Dedifferentiated amniotic fluid mesenchymal stem cell (primary cell): ENCODE measurements at regions not wholly inside any gene's neighbourhood (a gene's known extent, or its start where the extent isn't known, plus 50 kb on each side); places are given as distances from the start of the nearest gene placed in this dataset.

Experiments used
- DNase-seq: peaks from one replicate; pipeline ENCODE4 v3.0.0-alpha.2; 2016; ENCODE audit errors: extremely low spot score

DNA sequence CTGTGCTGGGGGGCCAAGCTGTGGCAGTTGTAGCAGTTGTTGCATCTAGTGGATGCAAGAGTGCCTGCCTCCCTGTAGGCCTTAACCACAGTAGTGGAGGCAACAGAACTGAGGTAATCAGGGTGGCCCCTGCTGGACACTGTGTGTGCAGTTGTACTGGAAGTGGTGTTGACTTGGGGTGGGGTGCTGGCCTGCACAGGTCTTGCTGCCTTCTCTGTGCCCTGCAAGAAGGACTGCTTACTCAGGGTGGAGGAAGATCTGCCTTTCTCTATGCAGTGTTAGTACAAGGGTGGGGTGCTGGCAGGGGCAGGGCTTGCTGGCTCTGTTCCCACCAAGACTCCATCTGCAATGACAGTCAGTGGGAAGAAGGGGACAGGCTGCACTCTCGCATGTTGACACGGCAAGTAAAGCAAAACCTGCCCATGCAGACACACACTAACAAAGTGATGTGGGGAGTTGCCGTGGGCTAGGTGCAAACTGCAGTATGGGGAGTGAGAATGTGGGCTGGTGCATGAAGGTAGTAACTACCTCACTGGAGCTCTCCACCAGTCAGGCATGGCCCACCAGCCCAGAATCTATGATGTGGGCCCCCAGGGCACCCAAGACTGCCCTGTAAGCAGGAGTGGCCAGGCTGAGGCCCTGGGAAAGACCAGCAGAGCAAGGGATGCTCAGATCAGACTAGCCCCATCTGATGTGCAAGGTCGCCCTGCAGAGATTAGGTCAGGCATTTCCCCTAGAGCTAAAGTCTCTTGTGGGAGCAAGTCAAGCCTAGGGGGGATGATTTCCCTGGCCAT, 594.9 kb downstream of the TECRL start:
- DNase-seq = no peak

GRCh38 chr4:63799166-63799565, 610.1 kb downstream of the TECRL start:
- no peak for DNase-seq

GRCh38 chr4:63795301-63795700, 613.9 kb downstream of the TECRL start:
- no peak for DNase-seq

DNA sequence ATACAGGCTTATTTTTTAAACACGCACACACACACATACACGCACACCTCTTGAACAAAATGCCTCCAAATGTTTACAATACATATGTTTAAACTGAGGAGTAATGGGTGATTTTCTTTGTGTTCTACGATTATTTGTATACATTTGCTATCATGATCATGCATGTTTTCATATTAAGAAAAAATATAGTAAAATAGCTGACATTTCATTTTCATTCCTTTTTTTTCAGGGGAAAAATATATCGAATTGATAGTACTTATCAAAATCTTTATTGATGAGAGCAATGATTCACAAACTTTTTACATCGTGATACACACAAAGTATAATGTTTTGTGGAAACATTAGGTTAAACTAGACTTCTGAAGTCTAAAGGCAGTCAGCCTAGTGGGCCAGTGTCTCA, 618.9 kb downstream of the TECRL start:
- DNase-seq = no peak

DNA sequence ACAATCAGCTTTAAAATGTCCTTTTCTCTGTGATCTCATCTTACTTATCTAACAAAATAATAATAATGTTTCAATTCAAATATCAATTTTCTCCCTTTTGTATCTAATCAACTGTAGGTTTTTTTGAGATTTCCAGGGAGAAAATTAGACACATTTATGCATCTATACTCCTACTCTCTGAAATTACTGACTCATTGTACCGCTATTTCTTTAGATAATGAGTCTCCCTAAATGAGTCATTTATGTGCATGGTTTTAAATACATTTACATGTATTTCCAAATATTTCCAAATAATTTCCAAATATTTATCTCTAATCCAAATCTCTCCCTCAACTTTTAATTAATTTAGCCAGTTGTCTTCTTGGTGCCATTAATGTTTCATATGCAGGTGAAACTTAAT, 621.0 kb downstream of the TECRL start:
- DNase-seq = no peak

- DNase-seq = no peak
Observed at GRCh38 chr4:63787326-63787725, 621.9 kb downstream of the TECRL start.

- no peak for DNase-seq
Observed at GRCh38 chr4:63786171-63786570, 623.1 kb downstream of the TECRL start.

- no peak for DNase-seq
Observed at GRCh38 chr4:63784822-63785221, 624.4 kb downstream of the TECRL start.

- DNase-seq = no peak
Observed at GRCh38 chr4:63777601-63778000, 631.6 kb downstream of the TECRL start.

- no peak for DNase-seq
Observed at GRCh38 chr4:63764400-63764799, 644.9 kb downstream of the TECRL start.

GRCh38 chr4:63757929-63758328, 651.3 kb downstream of the TECRL start:
- DNase-seq = no peak

DNA sequence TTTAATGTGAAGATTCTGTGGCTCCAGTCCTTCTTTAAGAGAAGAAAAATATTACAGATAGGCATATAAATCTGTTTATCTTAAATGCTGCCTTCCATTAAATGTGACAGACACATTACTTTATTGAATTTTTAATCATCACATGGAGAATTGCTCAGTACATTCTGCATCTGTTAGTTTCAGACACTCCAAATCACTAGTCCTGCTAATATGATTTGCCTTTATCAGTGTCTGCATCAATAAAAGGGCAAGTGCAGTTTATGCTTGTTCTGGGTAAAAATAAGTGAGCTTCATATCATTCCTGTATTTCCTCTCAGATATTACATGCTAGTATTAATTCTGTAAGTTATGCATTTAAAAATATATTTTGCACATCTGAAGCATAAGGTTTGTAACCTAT, 666.4 kb downstream of the TECRL start:
- no peak for DNase-seq

- no peak for DNase-seq
Observed at GRCh38 chr4:63729519-63729918, 679.7 kb downstream of the TECRL start.

GRCh38 chr4:63728480-63729177, 680.6 kb downstream of the TECRL start:
- no peak for DNase-seq

DNA sequence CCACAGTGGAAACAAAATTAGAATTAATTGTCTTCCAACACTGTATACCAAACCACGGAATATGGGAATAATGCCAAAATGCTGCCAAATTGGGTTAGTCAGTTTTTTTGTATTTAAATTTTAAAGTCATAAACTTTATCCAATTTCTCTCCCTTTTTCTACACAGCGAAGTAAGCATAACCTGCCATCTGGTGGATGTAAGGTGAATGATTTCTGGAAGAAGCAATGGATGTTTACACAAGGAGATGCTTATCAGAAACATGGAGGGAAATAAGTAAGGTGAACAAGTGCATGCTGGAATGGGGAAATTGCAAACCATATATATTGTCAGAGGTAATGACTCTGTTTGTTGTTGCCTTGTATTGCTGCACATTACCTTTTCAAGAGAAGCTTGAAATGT, 691.9 kb downstream of the TECRL start:
- no peak for DNase-seq

GRCh38 chr4:63708661-63709060, 700.6 kb downstream of the TECRL start:
- DNase-seq = no peak

- no peak for DNase-seq
Observed at GRCh38 chr4:63700569-63700968, 708.7 kb downstream of the TECRL start.

DNA sequence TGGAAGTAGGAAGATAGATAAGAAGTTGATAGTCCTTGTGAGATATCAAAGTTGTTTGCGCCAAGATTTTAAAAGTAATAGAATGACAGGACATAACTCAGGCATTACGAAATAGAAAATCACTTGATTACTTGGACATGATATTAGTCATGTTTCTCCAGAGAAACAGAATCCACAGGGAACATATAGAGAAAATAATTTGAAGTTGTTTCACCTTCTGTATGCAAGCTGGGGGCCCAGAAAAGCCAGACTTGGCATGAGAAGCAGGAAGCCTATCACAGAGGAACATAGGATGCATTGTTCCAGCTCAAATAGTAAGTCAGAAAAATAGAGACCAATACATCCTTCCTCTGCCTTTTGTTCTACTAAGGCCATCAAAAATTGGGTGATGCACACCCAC, 715.9 kb downstream of the TECRL start:
- no peak for DNase-seq

GRCh38 chr4:63678358-63678931, 730.8 kb downstream of the TECRL start:
- DNase-seq = no peak

- no peak for DNase-seq
Observed at GRCh38 chr4:63670735-63671134, 738.5 kb downstream of the TECRL start.

DNA sequence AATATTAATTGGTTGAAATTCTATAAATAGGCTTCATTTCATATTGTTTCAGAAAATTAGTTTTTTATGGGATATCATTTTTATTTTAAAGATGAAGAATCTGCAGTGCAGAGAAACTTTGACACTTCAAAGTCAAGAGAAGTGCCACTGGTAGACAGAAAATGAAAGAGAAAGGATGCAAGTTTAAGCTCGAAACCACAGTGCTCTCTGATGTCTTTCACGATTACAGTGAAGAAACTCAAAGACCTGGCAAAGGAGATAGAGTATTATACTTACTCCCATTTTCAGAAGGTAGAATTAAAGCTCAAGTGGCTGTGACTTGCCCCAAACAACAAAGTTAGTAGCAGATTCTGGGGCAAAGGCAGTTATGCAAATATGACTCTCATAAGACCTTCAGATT, 745.4 kb downstream of the TECRL start:
- DNase-seq = no peak

DNA sequence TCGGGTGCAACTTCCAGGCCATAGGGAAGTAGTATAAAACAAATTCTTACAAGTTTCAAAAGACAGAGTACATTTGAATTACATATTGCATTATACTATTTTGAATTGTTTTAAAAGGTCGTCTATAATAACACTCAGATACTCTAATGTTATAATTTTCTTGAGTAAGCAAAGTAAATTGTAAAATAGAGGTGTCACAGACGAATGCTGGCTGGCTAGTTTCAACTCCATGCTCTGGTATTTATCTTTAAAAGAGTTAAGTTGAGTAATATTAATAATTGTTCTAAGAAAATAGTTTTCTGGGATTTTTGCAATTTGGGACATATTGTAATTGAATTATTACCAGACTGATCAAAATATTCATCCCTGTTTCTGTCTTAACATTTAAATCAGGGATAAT, 764.9 kb downstream of the TECRL start:
- DNase-seq = no peak

DNA sequence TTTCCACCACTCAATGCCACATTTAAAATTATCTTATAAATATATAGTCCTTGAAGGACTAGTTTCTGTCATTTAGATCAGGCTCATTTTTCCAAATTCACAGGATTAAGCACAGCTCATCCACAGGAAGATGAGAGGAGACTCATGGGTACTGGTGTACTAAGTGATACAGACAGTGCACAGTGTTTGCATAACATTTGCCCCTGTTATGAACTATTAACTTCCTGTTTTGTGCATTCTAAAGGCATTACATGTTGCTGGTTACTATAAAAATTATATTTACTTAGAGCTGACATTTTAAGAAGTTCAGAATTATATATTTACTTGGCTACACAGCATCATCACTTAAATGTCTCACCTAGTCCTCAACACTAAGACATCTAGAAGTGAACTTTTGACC, 772.0 kb downstream of the TECRL start:
- no peak for DNase-seq
